ENCODE measurements at regions not wholly inside any gene's neighbourhood (a gene's known extent, or its start where the extent isn't known, plus 50 kb on each side); places are given as distances from the start of the nearest gene placed in this dataset.

GRCh38 chr13:64338671-64339070 is 2891.5 kb downstream of the PCDH9 start:
- TF ChIP-seq CTCF (IDR thresholded peaks at IDR 0.05) (no peak), POLR2A (IDR thresholded peaks at IDR 0.05) (no peak)
- no peak for DNase-seq
- intact Hi-C loops (cut with DNase I): no loop called here
- Histone ChIP-seq H3K27me3 (no peaks in the 10 kb centered on the region), H3K9me3 (no peaks in the 10 kb centered on the region), H3K27ac (no peak overlapping the region), H3K4me3 (no peak overlapping the region), H3K4me1 (no peaks in the 10 kb centered on the region), H3K36me3 (no peaks in the 10 kb centered on the region)
- 32 to 44% methylated on average over 1 of the region's 1 CpG for WGBS, 2 donors

GRCh38 chr13:64333888-64334287 is 2896.2 kb downstream of the PCDH9 start:
- Histone ChIP-seq H3K27ac (no peak overlapping the region), H3K4me1 (no peaks in the 10 kb centered on the region), H3K4me3 (no peak overlapping the region), H3K9me3 (peaks cover 0 to 6% (median 0%) of the 10 kb centered on the region in 3 donors), H3K27me3 (no peaks in the 10 kb centered on the region), H3K36me3 (no peaks in the 10 kb centered on the region)
- 64 to 65% methylated on average over 2 to 3 of the region's 3 CpGs for WGBS, 2 donors
- intact Hi-C loops (cut with DNase I): no loop called here
- no peak for TF ChIP-seq POLR2A (IDR thresholded peaks at IDR 0.05)
- TF ChIP-seq CTCF (IDR thresholded peaks at IDR 0.05): no peak
- no peak for DNase-seq

GRCh38 chr13:64332048-64332447 is 2898.1 kb downstream of the PCDH9 start:
- no peaks in the 10 kb centered on the region for H3K27me3 ChIP-seq
- H3K36me3 ChIP-seq: no peaks in the 10 kb centered on the region
- no peak for TF ChIP-seq POLR2A (IDR thresholded peaks at IDR 0.05)
- no peak for TF ChIP-seq CTCF (IDR thresholded peaks at IDR 0.05)
- no peaks in the 10 kb centered on the region for H3K4me1 ChIP-seq
- no peak for DNase-seq
- WGBS, 2 donors: 50 to 61% methylated on average over 2 of the region's 2 CpGs
- no peak overlapping the region for H3K4me3 ChIP-seq
- H3K9me3 ChIP-seq: peaks cover 0 to 6% (median 0%) of the 10 kb centered on the region in 3 donors
- no peak overlapping the region for H3K27ac ChIP-seq
- intact Hi-C loops (cut with DNase I): no loop called here

GRCh38 chr13:64327505-64328194 is 2902.5 kb downstream of the PCDH9 start:
- no peak for DNase-seq
- TF ChIP-seq POLR2A (IDR thresholded peaks at IDR 0.05): no peak
- no peak for TF ChIP-seq CTCF (IDR thresholded peaks at IDR 0.05)
- H3K27ac ChIP-seq: no peak overlapping the region
- H3K27me3 ChIP-seq: no peaks in the 10 kb centered on the region
- no peaks in the 10 kb centered on the region for H3K36me3 ChIP-seq
- intact Hi-C loops (cut with DNase I): no loop called here
- 10 to 18% methylated on average over 2 of the region's 2 CpGs for WGBS, 2 donors
- no peak overlapping the region for H3K4me3 ChIP-seq
- peaks cover 0 to 6% (median 0%) of the 10 kb centered on the region in 3 donors for H3K9me3 ChIP-seq
- H3K4me1 ChIP-seq: no peaks in the 10 kb centered on the region

GRCh38 chr13:64314331-64314730 is 2898.7 kb upstream of the PCDH20 start:
- Histone ChIP-seq H3K36me3 (no peaks in the 10 kb centered on the region), H3K9me3 (peaks cover 0 to 10% (median 4%) of the 10 kb centered on the region in 3 donors), H3K4me1 (no peaks in the 10 kb centered on the region), H3K4me3 (no peak overlapping the region), H3K27ac (no peak overlapping the region), H3K27me3 (no peaks in the 10 kb centered on the region)
- intact Hi-C loops (cut with DNase I): no loop called here
- no peak for DNase-seq
- no peak for TF ChIP-seq POLR2A (IDR thresholded peaks at IDR 0.05)
- TF ChIP-seq CTCF (IDR thresholded peaks at IDR 0.05): no peak
- 72 to 90% methylated on average over 2 of the region's 2 CpGs for WGBS, 2 donors
